Upper lobe of right lung (tissue), 1 donor: ENCODE measurements at regions not wholly inside any gene's neighbourhood (a gene's known extent, or its start where the extent isn't known, plus 50 kb on each side); places are given as distances from the start of the nearest gene placed in this dataset.
"Not testable (repeated sequence)": the region's sequence is repeated elsewhere in the genome, so short reads cannot be mapped to it uniquely, and the experiment has no call there.

Experiments
- ATAC-seq: fragments of 200-7000 bp; cut with Tn5 transposase; one replicate; pipeline ENCODE4 v1.9.1; 2020; ENCODE audit warnings: mild to moderate bottlenecking, moderate library complexity
- DNase-seq: peaks from one replicate; pipeline ENCODE4 v3.0.0-alpha.2; 2020
- H3K27ac ChIP-seq: fragments of 200-600 bp; one replicate; pipeline ENCODE4 v1.8.0; 2022
- H3K27me3 ChIP-seq: fragments of 200-600 bp; one replicate; pipeline ENCODE4 v1.8.0; 2022; ENCODE audit warnings: mild to moderate bottlenecking
- H3K36me3 ChIP-seq: fragments of 200-600 bp; one replicate; pipeline ENCODE4 v1.8.0; 2022
- H3K4me1 ChIP-seq: fragments of 200-600 bp; one replicate; pipeline ENCODE4 v1.8.0; 2022
- H3K4me3 ChIP-seq: fragments of 200-600 bp; one replicate; pipeline ENCODE4 v1.8.0; 2022; ENCODE audit warnings: mild to moderate bottlenecking
- H3K9me3 ChIP-seq: fragments of 200-600 bp; one replicate; pipeline ENCODE4 v1.8.0; 2022
- intact Hi-C: fragments of 100-400 bp; cut with DNase I; formaldehyde crosslinking; loops from one replicate; pipeline ENCODE4 v1.11.0; 2022
- TF ChIP-seq, protein P1 (sequence below): fragments of 200-600 bp; IDR thresholded peaks from one replicate; pipeline ENCODE4 v1.8.0; 2022; ENCODE audit warnings: antibody characterized with exemption
- donor health status: DM: no; HTN: yes; CAD: no; lungs with severe emphysema.

- no peaks in the 10 kb centered on the region for H3K27me3 ChIP-seq
- TF ChIP-seq, protein P1, sequence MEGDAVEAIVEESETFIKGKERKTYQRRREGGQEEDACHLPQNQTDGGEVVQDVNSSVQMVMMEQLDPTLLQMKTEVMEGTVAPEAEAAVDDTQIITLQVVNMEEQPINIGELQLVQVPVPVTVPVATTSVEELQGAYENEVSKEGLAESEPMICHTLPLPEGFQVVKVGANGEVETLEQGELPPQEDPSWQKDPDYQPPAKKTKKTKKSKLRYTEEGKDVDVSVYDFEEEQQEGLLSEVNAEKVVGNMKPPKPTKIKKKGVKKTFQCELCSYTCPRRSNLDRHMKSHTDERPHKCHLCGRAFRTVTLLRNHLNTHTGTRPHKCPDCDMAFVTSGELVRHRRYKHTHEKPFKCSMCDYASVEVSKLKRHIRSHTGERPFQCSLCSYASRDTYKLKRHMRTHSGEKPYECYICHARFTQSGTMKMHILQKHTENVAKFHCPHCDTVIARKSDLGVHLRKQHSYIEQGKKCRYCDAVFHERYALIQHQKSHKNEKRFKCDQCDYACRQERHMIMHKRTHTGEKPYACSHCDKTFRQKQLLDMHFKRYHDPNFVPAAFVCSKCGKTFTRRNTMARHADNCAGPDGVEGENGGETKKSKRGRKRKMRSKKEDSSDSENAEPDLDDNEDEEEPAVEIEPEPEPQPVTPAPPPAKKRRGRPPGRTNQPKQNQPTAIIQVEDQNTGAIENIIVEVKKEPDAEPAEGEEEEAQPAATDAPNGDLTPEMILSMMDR: no peak
- no peaks in the 10 kb centered on the region for H3K36me3 ChIP-seq
- ATAC-seq: no peak
- H3K4me1 ChIP-seq: peaks cover 19% of the 10 kb centered on the region
- no peak overlapping the region for H3K27ac ChIP-seq
- H3K9me3 ChIP-seq: no peaks in the 10 kb centered on the region
- intact Hi-C loops: no loop called here
- no peak overlapping the region for H3K4me3 ChIP-seq
- no peak for DNase-seq
Measured at GRCh38 chr7:65749039-65749438, 123.8 kb upstream of the VKORC1L1 start.

- H3K9me3 ChIP-seq: no peaks in the 10 kb centered on the region
- H3K4me3 ChIP-seq: no peak overlapping the region
- intact Hi-C loops: no loop called here
- H3K27ac ChIP-seq: no peak overlapping the region
- no peaks in the 10 kb centered on the region for H3K27me3 ChIP-seq
- TF ChIP-seq, protein P1: no peak
- H3K36me3 ChIP-seq: peaks cover under 1% of the 10 kb centered on the region
- H3K4me1 ChIP-seq: peaks cover 19% of the 10 kb centered on the region
- ATAC-seq: no peak
- no peak for DNase-seq
Measured at GRCh38 chr7:65749518-65749917, 123.4 kb upstream of the VKORC1L1 start.

GRCh38 chr7:65750511-65751344 is 122.1 kb upstream of the VKORC1L1 start:
- Histone ChIP-seq H3K4me1 (peaks cover 12% of the 10 kb centered on the region), H3K9me3 (no peaks in the 10 kb centered on the region), H3K36me3 (peaks cover 9% of the 10 kb centered on the region), H3K4me3 (peak overlapping the region; percentile 95), H3K27me3 (no peaks in the 10 kb centered on the region), H3K27ac (peak overlapping the region; percentile 90)
- intact Hi-C loops: no loop called here
- TF ChIP-seq, protein P1: peak; percentile 29
- peak; percentile 99 for ATAC-seq
- DNase-seq: peak; percentile 96

- ATAC-seq, H3K9me3 ChIP-seq, H3K27ac ChIP-seq, H3K27me3 ChIP-seq, H3K4me3 ChIP-seq, intact Hi-C loops, DNase-seq: not testable (repeated sequence)
- Histone ChIP-seq H3K36me3 (peaks cover 34% of the 10 kb centered on the region), H3K4me1 (peaks cover 12% of the 10 kb centered on the region)
Measured at GRCh38 chr7:65754070-65754469, 118.8 kb upstream of the VKORC1L1 start.

- H3K4me3 ChIP-seq, ATAC-seq, H3K4me1 ChIP-seq, H3K27ac ChIP-seq, DNase-seq, intact Hi-C loops, H3K27me3 ChIP-seq, H3K9me3 ChIP-seq: not testable (repeated sequence)
- peaks cover 59% of the 10 kb centered on the region for H3K36me3 ChIP-seq
Measured at GRCh38 chr7:65758991-65759390, 113.9 kb upstream of the VKORC1L1 start.

DNA sequence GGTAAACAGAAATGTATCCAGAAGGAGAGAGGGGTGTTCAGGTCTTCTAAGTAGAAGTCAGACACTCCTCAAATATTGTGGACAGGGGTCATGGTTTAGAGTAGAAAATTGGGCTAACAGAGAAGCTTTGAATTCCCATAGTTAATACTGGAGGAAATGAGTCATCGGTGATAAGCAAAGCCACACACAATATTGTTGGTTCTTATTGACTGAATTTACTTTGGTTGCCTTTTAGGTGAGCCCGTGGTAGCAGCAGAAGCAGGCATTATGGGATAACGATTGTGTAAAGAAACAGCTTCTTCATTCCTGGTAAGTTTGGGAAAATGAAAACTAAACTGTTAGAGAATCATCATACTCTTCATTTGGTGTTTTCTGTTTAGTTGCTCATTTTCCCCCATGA is 110.2 kb upstream of the VKORC1L1 start:
- ATAC-seq, intact Hi-C loops, H3K9me3 ChIP-seq, H3K27ac ChIP-seq, H3K4me1 ChIP-seq, H3K4me3 ChIP-seq, H3K27me3 ChIP-seq, DNase-seq: not testable (repeated sequence)
- H3K36me3 ChIP-seq: peaks cover 38% of the 10 kb centered on the region

GRCh38 chr7:65763114-65763513 is 109.8 kb upstream of the VKORC1L1 start:
- H3K9me3 ChIP-seq, H3K4me1 ChIP-seq, intact Hi-C loops, DNase-seq, H3K27me3 ChIP-seq, H3K27ac ChIP-seq, ATAC-seq, H3K4me3 ChIP-seq: not testable (repeated sequence)
- H3K36me3 ChIP-seq: peaks cover 34% of the 10 kb centered on the region

DNA sequence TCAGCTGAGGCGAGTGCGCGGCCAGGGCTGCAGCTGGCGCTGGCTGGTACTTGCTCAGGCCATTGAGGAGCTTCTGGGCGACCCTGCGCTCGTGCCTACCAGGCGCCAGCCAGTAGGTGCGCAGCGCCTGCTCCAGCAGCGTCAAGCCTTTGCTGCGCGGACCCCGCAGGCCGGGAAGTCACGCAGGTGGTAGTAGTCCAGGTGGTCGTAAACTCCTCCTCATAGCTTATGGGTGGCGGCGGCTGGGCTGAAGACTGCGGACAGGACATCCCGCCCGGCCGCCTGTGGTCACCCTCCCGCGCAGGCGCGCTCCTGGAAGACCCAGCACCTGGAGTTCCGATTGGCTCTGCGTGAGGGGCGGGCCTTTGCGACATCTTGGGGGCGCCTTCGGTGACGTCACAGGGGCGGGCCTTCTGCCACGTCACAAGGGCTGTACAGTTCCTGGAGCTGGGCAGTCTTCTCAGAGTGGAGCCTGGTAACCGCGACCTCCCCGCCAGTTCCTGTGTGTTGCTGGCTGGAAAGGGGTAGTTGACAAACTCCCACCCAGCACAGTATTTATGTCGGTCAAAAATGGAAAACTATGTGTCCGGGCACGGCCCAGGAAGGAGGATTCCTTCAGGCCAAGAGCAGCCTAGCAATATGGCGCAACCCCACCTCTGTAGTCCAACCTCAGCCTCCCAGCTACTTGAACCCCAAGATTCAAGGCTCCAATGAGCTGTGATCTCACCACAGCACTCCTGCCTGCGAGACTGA is 102.2 kb upstream of the VKORC1L1 start:
- H3K9me3 ChIP-seq, intact Hi-C loops, H3K36me3 ChIP-seq, H3K4me1 ChIP-seq, H3K27me3 ChIP-seq: not testable (repeated sequence)
- H3K4me3 ChIP-seq: peak overlapping the region; percentile 85
- ATAC-seq (peak; percentile 99), DNase-seq (peak; percentile 98)
- H3K27ac ChIP-seq: peak overlapping the region; percentile 92

- intact Hi-C loops, ATAC-seq, H3K9me3 ChIP-seq, H3K36me3 ChIP-seq, H3K4me1 ChIP-seq, H3K27me3 ChIP-seq, DNase-seq: not testable (repeated sequence)
- Histone ChIP-seq H3K4me3 (peak overlapping the region; percentile 85), H3K27ac (peak overlapping the region; percentile 92)
Measured at GRCh38 chr7:65771226-65771569, 101.7 kb upstream of the VKORC1L1 start.

DNA sequence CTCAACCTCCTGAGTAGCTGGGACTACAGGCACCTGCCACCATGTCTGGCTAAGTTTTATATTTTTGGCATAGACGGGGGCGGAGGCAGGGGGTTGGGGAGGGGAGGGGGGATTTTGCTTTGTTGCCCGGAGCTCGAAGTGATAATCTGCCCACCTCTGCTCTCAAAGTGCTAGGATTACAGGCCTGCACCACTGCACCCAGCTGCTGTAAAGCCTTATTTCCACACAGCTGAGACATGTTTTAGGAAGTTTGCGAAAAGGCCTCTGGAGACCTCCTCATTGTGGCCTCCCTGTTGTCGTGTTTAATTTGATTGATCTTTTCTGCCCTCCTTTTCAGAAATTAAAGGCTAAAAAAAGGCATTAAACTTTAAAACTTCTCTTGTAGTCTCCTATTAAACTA is 96.2 kb upstream of the VKORC1L1 start:
- intact Hi-C loops, H3K9me3 ChIP-seq, H3K4me3 ChIP-seq, H3K36me3 ChIP-seq, H3K4me1 ChIP-seq, DNase-seq, ATAC-seq, H3K27me3 ChIP-seq, H3K27ac ChIP-seq: not testable (repeated sequence)

- H3K9me3 ChIP-seq, H3K36me3 ChIP-seq, H3K4me3 ChIP-seq, ATAC-seq, intact Hi-C loops, DNase-seq, H3K4me1 ChIP-seq, H3K27me3 ChIP-seq, H3K27ac ChIP-seq: not testable (repeated sequence)
Measured at GRCh38 chr7:65789943-65790342, 82.9 kb upstream of the VKORC1L1 start.
